ENCODE measurements at regions not wholly inside any gene's neighbourhood (a gene's known extent, or its start where the extent isn't known, plus 50 kb on each side); places are given as distances from the start of the nearest gene placed in this dataset.

DNA sequence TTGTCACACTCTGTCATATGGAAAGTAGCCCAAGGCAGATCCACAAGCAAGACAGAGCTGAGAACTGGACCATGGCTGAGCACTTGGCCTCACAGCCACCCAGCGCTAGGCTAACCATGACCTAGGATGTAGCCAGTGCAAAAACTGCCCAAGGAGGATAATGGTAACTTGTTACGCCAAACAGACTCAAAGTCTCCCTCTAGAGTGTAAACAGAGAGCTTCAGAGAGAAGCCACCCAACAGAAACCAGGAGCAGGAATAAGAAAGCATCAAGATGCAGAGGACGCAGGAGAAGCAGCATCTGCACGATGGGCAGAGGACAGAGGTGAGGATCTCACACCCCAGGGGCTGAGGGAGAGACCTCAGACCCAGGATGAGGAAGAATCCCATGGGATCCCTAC is 97.9 kb downstream of the RCN1 start:
- TF ChIP-seq, protein P1, sequence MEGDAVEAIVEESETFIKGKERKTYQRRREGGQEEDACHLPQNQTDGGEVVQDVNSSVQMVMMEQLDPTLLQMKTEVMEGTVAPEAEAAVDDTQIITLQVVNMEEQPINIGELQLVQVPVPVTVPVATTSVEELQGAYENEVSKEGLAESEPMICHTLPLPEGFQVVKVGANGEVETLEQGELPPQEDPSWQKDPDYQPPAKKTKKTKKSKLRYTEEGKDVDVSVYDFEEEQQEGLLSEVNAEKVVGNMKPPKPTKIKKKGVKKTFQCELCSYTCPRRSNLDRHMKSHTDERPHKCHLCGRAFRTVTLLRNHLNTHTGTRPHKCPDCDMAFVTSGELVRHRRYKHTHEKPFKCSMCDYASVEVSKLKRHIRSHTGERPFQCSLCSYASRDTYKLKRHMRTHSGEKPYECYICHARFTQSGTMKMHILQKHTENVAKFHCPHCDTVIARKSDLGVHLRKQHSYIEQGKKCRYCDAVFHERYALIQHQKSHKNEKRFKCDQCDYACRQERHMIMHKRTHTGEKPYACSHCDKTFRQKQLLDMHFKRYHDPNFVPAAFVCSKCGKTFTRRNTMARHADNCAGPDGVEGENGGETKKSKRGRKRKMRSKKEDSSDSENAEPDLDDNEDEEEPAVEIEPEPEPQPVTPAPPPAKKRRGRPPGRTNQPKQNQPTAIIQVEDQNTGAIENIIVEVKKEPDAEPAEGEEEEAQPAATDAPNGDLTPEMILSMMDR (IDR thresholded peaks at IDR 0.05 in 4 of 5, conservative IDR thresholded peaks at IDR 0.05 in 1 of 5), result no peak
- no peak for TF ChIP-seq POLR2A (IDR thresholded peaks at IDR 0.05)

Data from gastrocnemius medialis (tissue), 4 donors.